Breast epithelium (tissue), 4 donors: ENCODE measurements at regions not wholly inside any gene's neighbourhood (a gene's known extent, or its start where the extent isn't known, plus 50 kb on each side); places are given as distances from the start of the nearest gene placed in this dataset.

ENCODE experiments used
- DNase-seq, 2 donors: peaks; one replicate each; pipeline ENCODE4 v3.0.0-alpha.2; 2019; ENCODE audit warnings: low spot score in 2 of 2
- H3K27ac ChIP-seq, 2 donors: fragments of 200-600 bp; sonication (generic) in 1 of 2; one replicate each; pipeline ENCODE4 v1.5.1; 2016 to 2019; ENCODE audit warnings: mild to moderate bottlenecking in 1 of 2
- H3K27me3 ChIP-seq, 2 donors: fragments of 200-600 bp; sonication (generic) in 1 of 2; one replicate each; pipeline versions ENCODE4 v1.5.1 to v1.6.0; 2017 to 2019; ENCODE audit warnings: control low read depth in 1 of 2, mild to moderate bottlenecking in 1 of 2
- H3K36me3 ChIP-seq: fragments of 200-600 bp; one replicate; pipeline ENCODE4 v1.5.1; 2019
- H3K4me1 ChIP-seq, 2 donors: fragments of 200-600 bp; sonication (generic); one replicate each; pipeline ENCODE4 v1.5.1; 2016 to 2019; ENCODE audit warnings: control low read depth in 1 of 2
- H3K4me3 ChIP-seq, 3 donors: fragments of 200-600 bp; sonication (generic); 1 replicate in 2 of 3; 2 replicates in 1 of 3; pipeline ENCODE4 v1.5.1; 2016 to 2019; ENCODE audit warnings: mild to moderate bottlenecking in 3 of 3, moderate library complexity in 2 of 3
- H3K9me3 ChIP-seq, 2 donors: fragments of 200-600 bp; sonication (generic) in 1 of 2; one replicate each; pipeline ENCODE4 v1.5.1; 2016 to 2019; ENCODE audit warnings: control low read depth in 1 of 2
- CTCF ChIP-seq, 3 donors: fragments of 450-650 bp; IDR thresholded peaks; one replicate each; pipeline ENCODE4 v1.5.1; 2016 to 2017; ENCODE audit warnings: antibody characterized with exemption in 3 of 3, mild to moderate bottlenecking in 3 of 3, moderate library complexity in 3 of 3
- POLR2A ChIP-seq: fragments of 450-650 bp; IDR thresholded peaks from one replicate; pipeline ENCODE4 v1.6.1; 2016; ENCODE audit warnings: antibody characterized with exemption, mild to moderate bottlenecking, moderate library complexity
- POLR2AphosphoS5 ChIP-seq, 3 donors: sonication (generic); formaldehyde crosslinking; IDR thresholded peaks; one replicate each; pipeline ENCODE4 v1.6.1; 2017; ENCODE audit warnings: antibody characterized with exemption in 3 of 3
- intact Hi-C: fragments of 100-400 bp; cut with DNase I; formaldehyde crosslinking; loops from one replicate; pipeline ENCODE4 v1.15.1; 2023; ENCODE audit warnings: low total_unique reads

GRCh38 chr2:47657886-47658489, 87.2 kb upstream of the KCNK12 start:
- DNase-seq, result no peak
- Histone ChIP-seq H3K4me1 (no peaks in the 10 kb centered on the region), H3K4me3 (no peak overlapping the region), H3K27me3 (no peaks in the 10 kb centered on the region), H3K9me3 (no peaks in the 10 kb centered on the region), H3K27ac (no peak overlapping the region), H3K36me3 (no peaks in the 10 kb centered on the region)
- TF ChIP-seq POLR2A (no peak), POLR2AphosphoS5 (IDR thresholded peaks at IDR 0.05) (no peak), CTCF (IDR thresholded peaks at IDR 0.05) (no peak)
- intact Hi-C loops, result loop anchor here (5.0 kb wide), 1 partner anchor 369 kb away; no protein-coding TSS in a partner anchor

GRCh38 chr2:47656715-47657600, 86.2 kb upstream of the KCNK12 start:
- Histone ChIP-seq H3K27me3 (no peaks in the 10 kb centered on the region), H3K36me3 (no peaks in the 10 kb centered on the region), H3K4me3 (no peak overlapping the region), H3K4me1 (no peaks in the 10 kb centered on the region), H3K27ac (no peak overlapping the region), H3K9me3 (no peaks in the 10 kb centered on the region)
- intact Hi-C loops, result loop anchor here (5.0 kb wide), 1 partner anchor 370 kb away; no protein-coding TSS in a partner anchor
- no peak for DNase-seq
- TF ChIP-seq POLR2A, result no peak
- TF ChIP-seq CTCF (IDR thresholded peaks at IDR 0.05), result no peak
- TF ChIP-seq POLR2AphosphoS5 (IDR thresholded peaks at IDR 0.05), result no peak

GRCh38 chr2:47655563-47655880, 84.7 kb upstream of the KCNK12 start:
- no peaks in the 10 kb centered on the region for H3K36me3 ChIP-seq
- no peak overlapping the region for H3K27ac ChIP-seq
- no peak for DNase-seq
- H3K4me3 ChIP-seq, result no peak overlapping the region
- H3K9me3 ChIP-seq, result no peaks in the 10 kb centered on the region
- H3K27me3 ChIP-seq, result no peaks in the 10 kb centered on the region
- TF ChIP-seq POLR2A (no peak), CTCF (IDR thresholded peaks at IDR 0.05) (no peak), POLR2AphosphoS5 (IDR thresholded peaks at IDR 0.05) (no peak)
- intact Hi-C loops, result loop anchor here (5.0 kb wide), 1 partner anchor 372 kb away; no protein-coding TSS in a partner anchor
- no peaks in the 10 kb centered on the region for H3K4me1 ChIP-seq

- no peaks in the 10 kb centered on the region for H3K36me3 ChIP-seq
- DNase-seq, result no peak
- H3K9me3 ChIP-seq, result no peaks in the 10 kb centered on the region
- no peak overlapping the region for H3K27ac ChIP-seq
- H3K4me3 ChIP-seq, result no peak overlapping the region
- no peaks in the 10 kb centered on the region for H3K4me1 ChIP-seq
- no peaks in the 10 kb centered on the region for H3K27me3 ChIP-seq
- TF ChIP-seq POLR2A (no peak), POLR2AphosphoS5 (IDR thresholded peaks at IDR 0.05) (no peak), CTCF (IDR thresholded peaks at IDR 0.05) (no peak)
- intact Hi-C loops, result loop anchor here (5.0 kb wide), 1 partner anchor 372 kb away; no protein-coding TSS in a partner anchor
Observed at GRCh38 chr2:47654790-47655562, 84.2 kb upstream of the KCNK12 start.
